Activated CD8-positive, alpha-beta memory T cell treated with anti-CD3 and anti-CD28 coated beads, Interleukin-2, amount 50 U/mL, for 48 hours (primary cell): ENCODE measurements at regions not wholly inside any gene's neighbourhood (a gene's known extent, or its start where the extent isn't known, plus 50 kb on each side); places are given as distances from the start of the nearest gene placed in this dataset.

Source experiments
- DNase-seq: peaks from one replicate; pipeline ENCODE4 v3.0.0-alpha.2; 2020

- peak; percentile 70 for DNase-seq
Observed at GRCh38 chr11:116641561-116642045, 131.2 kb downstream of the BUD13 start.

GRCh38 chr11:116640641-116641402 lies 132.0 kb downstream of the BUD13 start:
- no peak for DNase-seq

- peak; percentile 4 for DNase-seq
Observed at GRCh38 chr11:116638463-116638862, 134.3 kb downstream of the BUD13 start.

- DNase-seq: peak; percentile 13
Observed at GRCh38 chr11:116637766-116638165, 135.0 kb downstream of the BUD13 start.

GRCh38 chr11:116636341-116636929 lies 136.4 kb downstream of the BUD13 start:
- DNase-seq: peak; percentile 15

GRCh38 chr11:116631201-116631600 lies 141.6 kb downstream of the BUD13 start:
- DNase-seq: no peak

- peak; percentile 10 for DNase-seq
Observed at GRCh38 chr11:116618461-116618860, 154.3 kb downstream of the BUD13 start.

GRCh38 chr11:116615211-116615865 lies 157.4 kb downstream of the BUD13 start:
- peak; percentile 8 for DNase-seq

GRCh38 chr11:116614306-116615210 lies 158.2 kb downstream of the BUD13 start:
- DNase-seq: peak; percentile 18

- peak; percentile 25 for DNase-seq
Observed at GRCh38 chr11:116613206-116613875, 159.4 kb downstream of the BUD13 start.

- DNase-seq: peak; percentile 28
Observed at GRCh38 chr11:116611998-116612620, 160.7 kb downstream of the BUD13 start.

- peak; percentile 17 for DNase-seq
Observed at GRCh38 chr11:116610190-116610589, 162.6 kb downstream of the BUD13 start.

GRCh38 chr11:116607027-116607426 lies 165.8 kb downstream of the BUD13 start:
- DNase-seq: peak; percentile 7

GRCh38 chr11:116605543-116606459 lies 167.0 kb downstream of the BUD13 start:
- peak; percentile 71 for DNase-seq

- DNase-seq: peak; percentile 18
Observed at GRCh38 chr11:116603728-116604323, 169.0 kb downstream of the BUD13 start.

- DNase-seq: no peak
Observed at GRCh38 chr11:116602637-116602942, 170.2 kb downstream of the BUD13 start.

GRCh38 chr11:116601814-116602636 lies 170.8 kb downstream of the BUD13 start:
- DNase-seq: no peak

- DNase-seq: no peak
Observed at GRCh38 chr11:116600930-116601329, 171.9 kb downstream of the BUD13 start.

GRCh38 chr11:116598556-116598955 lies 174.2 kb downstream of the BUD13 start:
- no peak for DNase-seq
